Panc1 (cell line): ENCODE measurements at regions not wholly inside any gene's neighbourhood (a gene's known extent, or its start where the extent isn't known, plus 50 kb on each side); places are given as distances from the start of the nearest gene placed in this dataset.

Source experiments
- ATAC-seq: fragments of 200-7000 bp; cut with Tn5 transposase; 2 replicates; pipeline ENCODE4 v1.9.1; 2020; ENCODE audit warnings: mild to moderate bottlenecking, moderate library complexity
- BruUV-seq: library from RNA; stranded (reverse); fragments of 400-500 nt; replicated peaks from 2 replicates; lab custom pipeline; 2021; lab: Mats Ljungman, UMichigan
- CTCF ChIA-PET: fragments of 300-600 bp; sonication (Branson Sonifier 250); formaldehyde crosslinking; loops from one replicate; lab custom pipeline; 2022; ENCODE audit warnings: antibody characterized with exemption; lab: Charles Lee
- POLR2A ChIA-PET: fragments of 300-600 bp; sonication (Branson Sonifier 250); formaldehyde crosslinking; loops from one replicate; lab custom pipeline; 2022; ENCODE audit warnings: antibody characterized with exemption; lab: Charles Lee
- DNase-seq: peaks from one replicate; pipeline ENCODE4 v3.0.0-alpha.2; 2010; ENCODE audit warnings: low read depth, low spot score
- H3K27ac ChIP-seq: 2 replicates; pipeline ENCODE4 v1.5.1; 2011; ENCODE audit warnings: mild to moderate bottlenecking, low read length, inconsistent platforms
- H3K27me3 ChIP-seq: fragments of 200-500 bp; sonication (Bioruptor generic); 2 replicates; pipeline ENCODE4 v1.6.0; 2014; ENCODE audit warnings: low read length, inconsistent platforms; ENCODE audit not compliant: control insufficient read depth, insufficient read depth
- H3K36me3 ChIP-seq: fragments of 200-500 bp; sonication (Bioruptor generic); 2 replicates; pipeline ENCODE4 v1.5.1; 2014; ENCODE audit warnings: inconsistent platforms, mild to moderate bottlenecking, low read length, moderate library complexity; ENCODE audit not compliant: control insufficient read depth, insufficient read depth
- H3K4me1 ChIP-seq: 2 replicates; pipeline ENCODE4 v1.5.1; 2011; ENCODE audit warnings: inconsistent platforms, mild to moderate bottlenecking, low read length, moderate library complexity; ENCODE audit not compliant: control insufficient read depth, insufficient read depth
- H3K4me3 ChIP-seq, 2 experiments: 2 replicates each; pipeline ENCODE4 v1.5.1; 2011 to 2012; ENCODE audit warnings: low read depth in 2 of 2, low read length in 2 of 2, mild to moderate bottlenecking in 2 of 2, inconsistent platforms in 1 of 2, moderate library complexity in 1 of 2
- H3K9me3 ChIP-seq: fragments of 200-500 bp; sonication (Bioruptor generic); 2 replicates; pipeline ENCODE4 v1.5.1; 2014; ENCODE audit warnings: low read depth, mild to moderate bottlenecking, inconsistent platforms, low read length, moderate library complexity; ENCODE audit not compliant: control insufficient read depth, insufficient read depth
- POLR2AphosphoS5 ChIP-seq: IDR thresholded peaks from 2 replicates; pipeline ENCODE4 v1.6.1; 2012; ENCODE audit warnings: mild to moderate bottlenecking, low read depth, low read length, moderate library complexity
- SIN3A ChIP-seq: IDR thresholded peaks from 2 replicates; pipeline ENCODE4 v1.6.1; 2012; ENCODE audit warnings: low read depth, mild to moderate bottlenecking, low read length, moderate library complexity, borderline replicate concordance; ENCODE audit not compliant: insufficient read depth
- TCF7L2 ChIP-seq: IDR thresholded peaks from 2 replicates; pipeline ENCODE4 v1.6.1; 2011; ENCODE audit warnings: mild to moderate bottlenecking, low read depth, low read length, inconsistent platforms
- in situ Hi-C: cut with HindIII; loops from 2 replicates; pipeline ENCODE4 v1.10.0; 2016; ENCODE audit warnings: low sequenced_read_pairs, low pct_unique_long_range_greater_than_20kb
- intact Hi-C: fragments of 100-400 bp; cut with micrococcal nuclease; formaldehyde crosslinking; loops from one replicate; pipeline ENCODE4 v1.10.0; 2022; ENCODE audit not compliant: unreplicated experiment
- TF ChIP-seq, protein P1 (sequence below), 2 experiments: IDR thresholded peaks; 2 replicates each; pipeline ENCODE4 v1.6.1; 2011 to 2012; ENCODE audit warnings: low read depth in 2 of 2, control low read depth in 1 of 2, low read length in 1 of 2, mild to moderate bottlenecking in 1 of 2, moderate library complexity in 1 of 2; ENCODE audit not compliant: insufficient read depth in 1 of 2
- TF ChIP-seq, protein P2 (sequence below): fragments of 450-650 bp; IDR thresholded peaks from 2 replicates; pipeline ENCODE4 v1.5.1; 2017; ENCODE audit warnings: mild to moderate bottlenecking

DNA sequence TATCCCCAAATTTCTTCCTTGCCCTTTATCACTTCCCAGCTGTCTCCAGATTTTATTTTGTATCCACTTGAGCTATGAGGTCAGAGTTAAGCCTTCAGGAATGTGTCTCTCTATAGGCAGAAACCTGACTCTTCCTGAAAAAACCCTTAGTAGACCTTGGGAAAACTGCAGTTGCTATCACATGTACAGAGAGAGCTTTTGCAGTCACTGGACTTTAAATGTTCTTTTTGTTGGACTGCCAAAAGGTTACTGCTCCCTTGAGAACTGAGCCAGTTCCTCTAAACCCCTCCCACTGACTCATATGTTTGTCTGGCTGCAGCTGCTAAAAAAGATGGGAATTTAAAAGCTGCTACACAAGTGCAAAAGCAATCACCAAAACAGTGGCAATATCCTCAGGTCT lies 169.1 kb upstream of the CCDC54 start:
- Histone ChIP-seq H3K4me3 (no peak overlapping the region), H3K27ac (no peak overlapping the region), H3K36me3 (no peaks in the 10 kb centered on the region; the same call in 1 of the 2 replicates), H3K4me1 (no peaks in the 10 kb centered on the region), H3K27me3 (peaks cover 4% of the 10 kb centered on the region), H3K9me3 (no peaks in the 10 kb centered on the region)
- ATAC-seq (no peak), DNase-seq (no peak)
- ChIA-PET CTCF (no interaction called here), POLR2A (no interaction called here)
- TF ChIP-seq, protein P1, sequence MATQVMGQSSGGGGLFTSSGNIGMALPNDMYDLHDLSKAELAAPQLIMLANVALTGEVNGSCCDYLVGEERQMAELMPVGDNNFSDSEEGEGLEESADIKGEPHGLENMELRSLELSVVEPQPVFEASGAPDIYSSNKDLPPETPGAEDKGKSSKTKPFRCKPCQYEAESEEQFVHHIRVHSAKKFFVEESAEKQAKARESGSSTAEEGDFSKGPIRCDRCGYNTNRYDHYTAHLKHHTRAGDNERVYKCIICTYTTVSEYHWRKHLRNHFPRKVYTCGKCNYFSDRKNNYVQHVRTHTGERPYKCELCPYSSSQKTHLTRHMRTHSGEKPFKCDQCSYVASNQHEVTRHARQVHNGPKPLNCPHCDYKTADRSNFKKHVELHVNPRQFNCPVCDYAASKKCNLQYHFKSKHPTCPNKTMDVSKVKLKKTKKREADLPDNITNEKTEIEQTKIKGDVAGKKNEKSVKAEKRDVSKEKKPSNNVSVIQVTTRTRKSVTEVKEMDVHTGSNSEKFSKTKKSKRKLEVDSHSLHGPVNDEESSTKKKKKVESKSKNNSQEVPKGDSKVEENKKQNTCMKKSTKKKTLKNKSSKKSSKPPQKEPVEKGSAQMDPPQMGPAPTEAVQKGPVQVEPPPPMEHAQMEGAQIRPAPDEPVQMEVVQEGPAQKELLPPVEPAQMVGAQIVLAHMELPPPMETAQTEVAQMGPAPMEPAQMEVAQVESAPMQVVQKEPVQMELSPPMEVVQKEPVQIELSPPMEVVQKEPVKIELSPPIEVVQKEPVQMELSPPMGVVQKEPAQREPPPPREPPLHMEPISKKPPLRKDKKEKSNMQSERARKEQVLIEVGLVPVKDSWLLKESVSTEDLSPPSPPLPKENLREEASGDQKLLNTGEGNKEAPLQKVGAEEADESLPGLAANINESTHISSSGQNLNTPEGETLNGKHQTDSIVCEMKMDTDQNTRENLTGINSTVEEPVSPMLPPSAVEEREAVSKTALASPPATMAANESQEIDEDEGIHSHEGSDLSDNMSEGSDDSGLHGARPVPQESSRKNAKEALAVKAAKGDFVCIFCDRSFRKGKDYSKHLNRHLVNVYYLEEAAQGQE (IDR thresholded peaks at IDR 0.05; ENCODE audit: insufficient read depth in 1 of 2, low read depth in 2 of 2, low read length in 1 of 2) = no peak
- TF ChIP-seq SIN3A = no peak
- TF ChIP-seq, protein P2, sequence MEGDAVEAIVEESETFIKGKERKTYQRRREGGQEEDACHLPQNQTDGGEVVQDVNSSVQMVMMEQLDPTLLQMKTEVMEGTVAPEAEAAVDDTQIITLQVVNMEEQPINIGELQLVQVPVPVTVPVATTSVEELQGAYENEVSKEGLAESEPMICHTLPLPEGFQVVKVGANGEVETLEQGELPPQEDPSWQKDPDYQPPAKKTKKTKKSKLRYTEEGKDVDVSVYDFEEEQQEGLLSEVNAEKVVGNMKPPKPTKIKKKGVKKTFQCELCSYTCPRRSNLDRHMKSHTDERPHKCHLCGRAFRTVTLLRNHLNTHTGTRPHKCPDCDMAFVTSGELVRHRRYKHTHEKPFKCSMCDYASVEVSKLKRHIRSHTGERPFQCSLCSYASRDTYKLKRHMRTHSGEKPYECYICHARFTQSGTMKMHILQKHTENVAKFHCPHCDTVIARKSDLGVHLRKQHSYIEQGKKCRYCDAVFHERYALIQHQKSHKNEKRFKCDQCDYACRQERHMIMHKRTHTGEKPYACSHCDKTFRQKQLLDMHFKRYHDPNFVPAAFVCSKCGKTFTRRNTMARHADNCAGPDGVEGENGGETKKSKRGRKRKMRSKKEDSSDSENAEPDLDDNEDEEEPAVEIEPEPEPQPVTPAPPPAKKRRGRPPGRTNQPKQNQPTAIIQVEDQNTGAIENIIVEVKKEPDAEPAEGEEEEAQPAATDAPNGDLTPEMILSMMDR = no peak
- no peak for TF ChIP-seq TCF7L2
- no peak for TF ChIP-seq POLR2AphosphoS5
- in situ Hi-C loops (no loop called here), intact Hi-C loops (no loop called here)
- BruUV-seq = no TSS peak

DNA sequence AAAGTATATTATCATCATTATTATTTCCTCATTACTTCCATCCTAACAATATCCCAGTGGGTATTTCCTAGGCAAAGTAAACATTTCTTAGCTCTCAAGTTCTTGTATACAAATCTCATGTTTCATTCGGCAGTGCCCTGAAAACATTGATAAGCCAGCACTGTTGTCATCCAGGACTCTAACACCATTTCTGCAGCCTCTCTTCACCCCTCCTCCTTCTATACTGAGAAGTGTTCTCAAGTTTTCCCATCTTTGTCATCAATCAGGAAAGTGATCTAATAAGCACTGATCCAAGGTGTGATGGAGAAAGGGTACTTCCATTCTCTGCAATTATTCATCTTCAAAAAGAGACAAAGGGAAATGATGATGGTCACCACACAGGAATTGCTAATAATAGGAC lies 168.4 kb upstream of the CCDC54 start:
- POLR2A ChIA-PET = no interaction called here

More for the DNA sequence above, 168.4 kb upstream of the CCDC54 start:
- intact Hi-C loops (no loop called here), in situ Hi-C loops (no loop called here)
- DNase-seq (no peak), ATAC-seq (no peak)
- H3K27ac ChIP-seq = no peak overlapping the region
- H3K9me3 ChIP-seq = no peaks in the 10 kb centered on the region
- H3K4me3 ChIP-seq = no peak overlapping the region
- H3K36me3 ChIP-seq = no peaks in the 10 kb centered on the region; the same call in 1 of the 2 replicates
- no TSS peak for BruUV-seq
- TF ChIP-seq SIN3A (no peak), TCF7L2 (no peak), POLR2AphosphoS5 (no peak)
- TF ChIP-seq, protein P2 = no peak
- TF ChIP-seq, protein P1 (IDR thresholded peaks at IDR 0.05; ENCODE audit: insufficient read depth in 1 of 2, low read depth in 2 of 2, low read length in 1 of 2) = no peak
- H3K4me1 ChIP-seq = no peaks in the 10 kb centered on the region
- CTCF ChIA-PET = no interaction called here
- peaks cover 4% of the 10 kb centered on the region for H3K27me3 ChIP-seq
